ENCODE measurements at regions not wholly inside any gene's neighbourhood (a gene's known extent, or its start where the extent isn't known, plus 50 kb on each side); places are given as distances from the start of the nearest gene placed in this dataset.

GRCh38 chr20:40196846-40197436, 492.1 kb downstream of the MAFB start:
- TF ChIP-seq CTCF (conservative IDR thresholded peaks at IDR 0.05; ENCODE audit: low read length) (no peak), EZH2phosphoT487 (IDR thresholded peaks at IDR 0.05; ENCODE audit: borderline replicate concordance) (no peak)
- Histone ChIP-seq H3K4me3 (ENCODE audit: low read length, poor library complexity, severe bottlenecking) (no peak overlapping the region), H3K9me3 (ENCODE audit: insufficient read depth, low read depth, low read length) (no peaks in the 10 kb centered on the region), H3K36me3 (ENCODE audit: insufficient read depth, low read length) (no peaks in the 10 kb centered on the region), H3K4me2 (ENCODE audit: low read depth, low read length, poor library complexity, severe bottlenecking) (no peak overlapping the region), H3K9ac (ENCODE audit: low read depth, low read length, poor library complexity, severe bottlenecking) (no peak overlapping the region), H3K27me3 (ENCODE audit: insufficient read depth, low read length, poor library complexity, severe bottlenecking) (no peaks in the 10 kb centered on the region), H2AFZ (ENCODE audit: low read length) (no peak overlapping the region), H3K9me2 (replicated peaks; ENCODE audit: low read depth, low read length) (no peaks in the 10 kb centered on the region), H4K20me1 (ENCODE audit: insufficient read depth, low read length, poor library complexity, severe bottlenecking) (no peaks in the 10 kb centered on the region), H3F3A (ENCODE audit: low read depth) (no peaks in the 10 kb centered on the region), H3K4me1 (ENCODE audit: insufficient read depth, low read length, poor library complexity, severe bottlenecking) (no peaks in the 10 kb centered on the region), H3K79me2 (ENCODE audit: insufficient read depth, low read length) (no peaks in the 10 kb centered on the region)

GRCh38 chr20:40195742-40196141, 493.3 kb downstream of the MAFB start:
- Histone ChIP-seq H3K4me3 (ENCODE audit: low read length, poor library complexity, severe bottlenecking) (no peak overlapping the region), H3K79me2 (ENCODE audit: insufficient read depth, low read length) (no peaks in the 10 kb centered on the region), H3K9me2 (replicated peaks; ENCODE audit: low read depth, low read length) (no peaks in the 10 kb centered on the region), H3K36me3 (ENCODE audit: insufficient read depth, low read length) (no peaks in the 10 kb centered on the region), H3K4me1 (ENCODE audit: insufficient read depth, low read length, poor library complexity, severe bottlenecking) (no peaks in the 10 kb centered on the region), H4K20me1 (ENCODE audit: insufficient read depth, low read length, poor library complexity, severe bottlenecking) (no peaks in the 10 kb centered on the region), H3F3A (ENCODE audit: low read depth) (no peaks in the 10 kb centered on the region), H3K4me2 (ENCODE audit: low read depth, low read length, poor library complexity, severe bottlenecking) (no peak overlapping the region), H3K9ac (ENCODE audit: low read depth, low read length, poor library complexity, severe bottlenecking) (no peak overlapping the region), H2AFZ (ENCODE audit: low read length) (no peak overlapping the region), H3K27me3 (ENCODE audit: insufficient read depth, low read length, poor library complexity, severe bottlenecking) (no peaks in the 10 kb centered on the region), H3K9me3 (ENCODE audit: insufficient read depth, low read depth, low read length) (no peaks in the 10 kb centered on the region)
- TF ChIP-seq EZH2phosphoT487 (IDR thresholded peaks at IDR 0.05; ENCODE audit: borderline replicate concordance): no peak

GRCh38 chr20:40192529-40192928, 496.5 kb downstream of the MAFB start:
- Histone ChIP-seq H3F3A (ENCODE audit: low read depth) (no peaks in the 10 kb centered on the region), H3K4me3 (ENCODE audit: low read length, poor library complexity, severe bottlenecking) (no peak overlapping the region), H4K20me1 (ENCODE audit: insufficient read depth, low read length, poor library complexity, severe bottlenecking) (no peaks in the 10 kb centered on the region), H3K9me3 (ENCODE audit: insufficient read depth, low read depth, low read length) (no peaks in the 10 kb centered on the region), H3K27me3 (ENCODE audit: insufficient read depth, low read length, poor library complexity, severe bottlenecking) (no peaks in the 10 kb centered on the region), H3K4me2 (ENCODE audit: low read depth, low read length, poor library complexity, severe bottlenecking) (no peak overlapping the region), H3K79me2 (ENCODE audit: insufficient read depth, low read length) (no peaks in the 10 kb centered on the region), H3K4me1 (ENCODE audit: insufficient read depth, low read length, poor library complexity, severe bottlenecking) (no peaks in the 10 kb centered on the region), H3K36me3 (ENCODE audit: insufficient read depth, low read length) (no peaks in the 10 kb centered on the region), H2AFZ (ENCODE audit: low read length) (no peak overlapping the region), H3K9me2 (replicated peaks; ENCODE audit: low read depth, low read length) (no peaks in the 10 kb centered on the region), H3K9ac (ENCODE audit: low read depth, low read length, poor library complexity, severe bottlenecking) (no peak overlapping the region)
- no peak for TF ChIP-seq CTCF (conservative IDR thresholded peaks at IDR 0.05; ENCODE audit: low read length)
- TF ChIP-seq EZH2phosphoT487 (IDR thresholded peaks at IDR 0.05; ENCODE audit: borderline replicate concordance): no peak

- Histone ChIP-seq H3K4me2 (ENCODE audit: low read depth, low read length, poor library complexity, severe bottlenecking) (no peak overlapping the region), H3K36me3 (ENCODE audit: insufficient read depth, low read length) (no peaks in the 10 kb centered on the region), H3K27me3 (ENCODE audit: insufficient read depth, low read length, poor library complexity, severe bottlenecking) (no peaks in the 10 kb centered on the region), H3K4me3 (ENCODE audit: low read length, poor library complexity, severe bottlenecking) (no peak overlapping the region), H3K4me1 (ENCODE audit: insufficient read depth, low read length, poor library complexity, severe bottlenecking) (no peaks in the 10 kb centered on the region), H3K9ac (ENCODE audit: low read depth, low read length, poor library complexity, severe bottlenecking) (no peak overlapping the region), H3F3A (ENCODE audit: low read depth) (no peaks in the 10 kb centered on the region), H2AFZ (ENCODE audit: low read length) (no peak overlapping the region), H4K20me1 (ENCODE audit: insufficient read depth, low read length, poor library complexity, severe bottlenecking) (no peaks in the 10 kb centered on the region), H3K9me2 (replicated peaks; ENCODE audit: low read depth, low read length) (no peaks in the 10 kb centered on the region), H3K79me2 (ENCODE audit: insufficient read depth, low read length) (no peaks in the 10 kb centered on the region), H3K9me3 (ENCODE audit: insufficient read depth, low read depth, low read length) (no peaks in the 10 kb centered on the region)
- TF ChIP-seq CTCF (conservative IDR thresholded peaks at IDR 0.05; ENCODE audit: low read length) (no peak), EZH2phosphoT487 (IDR thresholded peaks at IDR 0.05; ENCODE audit: borderline replicate concordance) (no peak)
These were observed 497.0 kb downstream of the MAFB start for GRCh38 chr20:40192081-40192480.
